NCI-H82 (cell line): ENCODE measurements at regions not wholly inside any gene's neighbourhood (a gene's known extent, or its start where the extent isn't known, plus 50 kb on each side); places are given as distances from the start of the nearest gene placed in this dataset.

ENCODE experiments used
- DNase-seq: peaks from one replicate; lab custom pipeline; 2025; lab: John Stamatoyannopoulos, UW

- no peak for DNase-seq
Measured at GRCh38 chr13:47046706-47047105, 149.9 kb upstream of the HTR2A start.

GRCh38 chr13:47044842-47045241, 148.0 kb upstream of the HTR2A start:
- no peak for DNase-seq

- no peak for DNase-seq
Measured at GRCh38 chr13:47039106-47039505, 142.3 kb upstream of the HTR2A start.

GRCh38 chr13:47038188-47038587, 141.3 kb upstream of the HTR2A start:
- no peak for DNase-seq

- DNase-seq = no peak
Measured at GRCh38 chr13:47036294-47037008, 139.6 kb upstream of the HTR2A start.

GRCh38 chr13:47033216-47033615, 136.4 kb upstream of the HTR2A start:
- no peak for DNase-seq

GRCh38 chr13:47027780-47028437, 131.1 kb upstream of the HTR2A start:
- no peak for DNase-seq

- DNase-seq = no peak
Measured at GRCh38 chr13:47025791-47026447, 129.1 kb upstream of the HTR2A start.

- no peak for DNase-seq
Measured at GRCh38 chr13:47019977-47020376, 123.1 kb upstream of the HTR2A start.

- DNase-seq = no peak
Measured at GRCh38 chr13:47017476-47017875, 120.6 kb upstream of the HTR2A start.

GRCh38 chr13:47008318-47008717, 111.5 kb upstream of the HTR2A start:
- no peak for DNase-seq

- no peak for DNase-seq
Measured at GRCh38 chr13:47005756-47006414, 109.0 kb upstream of the HTR2A start.

GRCh38 chr13:47004540-47004939, 107.7 kb upstream of the HTR2A start:
- DNase-seq = peak; percentile 80

GRCh38 chr13:47004027-47004426, 107.2 kb upstream of the HTR2A start:
- DNase-seq = peak; percentile 88

GRCh38 chr13:47000165-47000564, 103.3 kb upstream of the HTR2A start:
- DNase-seq = peak; percentile 55

- peak; percentile 84 for DNase-seq
Measured at GRCh38 chr13:46996316-46997030, 99.6 kb upstream of the HTR2A start.

GRCh38 chr13:46995874-46996273, 99.0 kb upstream of the HTR2A start:
- no peak for DNase-seq

- no peak for DNase-seq
Measured at GRCh38 chr13:46994492-46994891, 97.6 kb upstream of the HTR2A start.

- DNase-seq = peak; percentile 63
Measured at GRCh38 chr13:46992383-46992952, 95.6 kb upstream of the HTR2A start.

- DNase-seq = no peak
Measured at GRCh38 chr13:46983881-46984280, 87.0 kb upstream of the HTR2A start.

GRCh38 chr13:46982856-46983582, 86.2 kb upstream of the HTR2A start:
- no peak for DNase-seq
